D721Med (cell line): ENCODE measurements at regions not wholly inside any gene's neighbourhood (a gene's known extent, or its start where the extent isn't known, plus 50 kb on each side); places are given as distances from the start of the nearest gene placed in this dataset.

ENCODE experiments used
- DNase-seq: peaks from one replicate; pipeline ENCODE4 v3.0.0; 2011; ENCODE audit warnings: low spot score; ENCODE audit not compliant: insufficient read length
- FAIRE-seq: peaks from 2 replicates; lab custom pipeline; 2011; peaks lifted over from hg19 to GRCh38; lab: Jason Lieb, UNC
- CTCF ChIP-seq: IDR thresholded peaks from 2 replicates; pipeline ENCODE4 v1.5.1; 2012; ENCODE audit warnings: mild to moderate bottlenecking, control low read depth; ENCODE audit not compliant: insufficient read depth; ENCODE audit errors: missing control alignments

- no peak for TF ChIP-seq CTCF
- FAIRE-seq (no peak), DNase-seq (no peak)
Observed at GRCh38 chr6:121499666-121500065, 64.2 kb downstream of the GJA1 start.

GRCh38 chr6:121503589-121503991 is 68.1 kb downstream of the GJA1 start:
- TF ChIP-seq CTCF = no peak
- no peak for FAIRE-seq
- no peak for DNase-seq

- no peak for TF ChIP-seq CTCF
- FAIRE-seq (no peak), DNase-seq (no peak)
Observed at GRCh38 chr6:121504227-121504626, 68.8 kb downstream of the GJA1 start.

- FAIRE-seq (no peak), DNase-seq (no peak)
- TF ChIP-seq CTCF = no peak
Observed at GRCh38 chr6:121505284-121505683, 69.8 kb downstream of the GJA1 start.

GRCh38 chr6:121506761-121507754 is 71.6 kb downstream of the GJA1 start:
- FAIRE-seq (no peak), DNase-seq (no peak)
- TF ChIP-seq CTCF = no peak

- no peak for TF ChIP-seq CTCF
- no peak for DNase-seq
- FAIRE-seq = no peak
Observed at GRCh38 chr6:121510568-121511177, 75.2 kb downstream of the GJA1 start.
